Stimulated activated CD8-positive, alpha-beta memory T cell treated with anti-CD3 and anti-CD28 coated beads, Interleukin-7, amount 100 ng/mL, for 24 hours (primary cell): ENCODE measurements at regions not wholly inside any gene's neighbourhood (a gene's known extent, or its start where the extent isn't known, plus 50 kb on each side); places are given as distances from the start of the nearest gene placed in this dataset.
"Not testable (repeated sequence)": the region's sequence is repeated elsewhere in the genome, so short reads cannot be mapped to it uniquely, and the experiment has no call there.

Experiments
- DNase-seq: peaks from one replicate; pipeline ENCODE4 v3.0.0-alpha.2; 2020; ENCODE audit warnings: low read depth

GRCh38 chr22:47371263-47372090, 609.0 kb downstream of the TBC1D22A start:
- no peak for DNase-seq

DNA sequence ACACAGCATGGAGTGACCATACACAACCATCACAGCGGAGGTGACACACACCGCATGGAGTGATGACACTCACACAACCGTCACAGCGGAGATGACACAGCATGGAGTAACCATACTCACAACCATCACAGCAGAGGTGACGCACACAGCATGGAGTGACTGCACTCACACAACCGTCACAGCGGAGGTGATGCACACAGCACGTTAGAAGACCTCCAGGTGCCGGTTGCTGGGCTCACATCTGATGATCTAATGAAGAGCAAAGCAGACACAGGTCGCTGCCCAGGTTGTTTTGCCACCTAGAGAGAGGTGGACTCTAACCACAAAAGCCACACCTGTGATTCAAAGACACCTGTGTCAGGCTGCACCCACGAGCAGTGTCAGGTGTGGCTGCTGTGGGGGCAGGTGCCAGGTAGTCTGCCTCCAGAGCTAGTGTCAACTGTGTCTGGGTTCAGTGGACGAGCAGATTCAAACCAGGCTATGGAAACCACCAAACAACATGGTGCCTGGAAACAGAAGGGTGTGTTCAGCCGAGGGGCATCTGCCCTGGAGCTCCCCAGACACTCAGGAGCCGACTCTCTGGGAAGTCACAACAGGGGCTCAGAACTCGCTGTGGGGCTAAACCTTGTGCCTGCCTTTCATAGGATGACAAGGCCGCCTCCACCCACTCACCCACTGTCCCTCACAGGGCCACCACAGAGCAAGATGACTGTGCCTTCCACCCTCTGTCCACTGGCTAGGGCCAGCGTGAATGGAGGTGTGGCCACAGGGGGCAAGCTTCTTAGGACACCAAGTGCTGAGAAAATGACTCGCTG, 608.2 kb downstream of the TBC1D22A start:
- DNase-seq: no peak

DNA sequence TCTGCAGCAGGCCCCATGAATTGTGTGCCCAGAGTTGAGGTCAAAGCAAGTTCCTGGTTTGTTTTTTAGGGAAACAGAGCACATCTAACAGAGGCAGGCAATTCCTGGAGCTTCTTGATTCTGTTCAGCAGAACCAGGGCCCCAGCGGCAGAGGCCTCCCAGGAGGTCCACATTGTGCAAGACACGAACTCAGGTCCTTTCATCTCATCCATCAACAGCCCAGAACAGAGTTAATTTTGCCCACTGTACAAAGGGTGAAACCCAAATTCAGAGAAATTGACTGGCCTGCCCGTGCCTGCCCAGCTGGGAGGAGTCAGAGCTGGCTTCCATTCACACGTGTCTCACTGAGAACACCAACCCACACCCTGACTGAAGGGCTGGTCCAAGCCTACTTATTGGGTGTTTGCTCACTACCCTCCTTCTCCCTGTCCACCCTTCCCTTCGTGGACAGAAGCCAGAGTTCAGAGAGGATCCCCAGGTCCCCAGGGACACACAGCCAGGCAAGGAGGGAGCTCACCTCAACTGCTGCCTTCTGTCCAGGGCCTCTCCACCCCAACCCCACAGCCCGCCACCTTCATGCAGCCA, 607.1 kb downstream of the TBC1D22A start:
- DNase-seq: no peak

- DNase-seq: no peak
Observed at GRCh38 chr22:47369020-47369419, 606.6 kb downstream of the TBC1D22A start.

DNA sequence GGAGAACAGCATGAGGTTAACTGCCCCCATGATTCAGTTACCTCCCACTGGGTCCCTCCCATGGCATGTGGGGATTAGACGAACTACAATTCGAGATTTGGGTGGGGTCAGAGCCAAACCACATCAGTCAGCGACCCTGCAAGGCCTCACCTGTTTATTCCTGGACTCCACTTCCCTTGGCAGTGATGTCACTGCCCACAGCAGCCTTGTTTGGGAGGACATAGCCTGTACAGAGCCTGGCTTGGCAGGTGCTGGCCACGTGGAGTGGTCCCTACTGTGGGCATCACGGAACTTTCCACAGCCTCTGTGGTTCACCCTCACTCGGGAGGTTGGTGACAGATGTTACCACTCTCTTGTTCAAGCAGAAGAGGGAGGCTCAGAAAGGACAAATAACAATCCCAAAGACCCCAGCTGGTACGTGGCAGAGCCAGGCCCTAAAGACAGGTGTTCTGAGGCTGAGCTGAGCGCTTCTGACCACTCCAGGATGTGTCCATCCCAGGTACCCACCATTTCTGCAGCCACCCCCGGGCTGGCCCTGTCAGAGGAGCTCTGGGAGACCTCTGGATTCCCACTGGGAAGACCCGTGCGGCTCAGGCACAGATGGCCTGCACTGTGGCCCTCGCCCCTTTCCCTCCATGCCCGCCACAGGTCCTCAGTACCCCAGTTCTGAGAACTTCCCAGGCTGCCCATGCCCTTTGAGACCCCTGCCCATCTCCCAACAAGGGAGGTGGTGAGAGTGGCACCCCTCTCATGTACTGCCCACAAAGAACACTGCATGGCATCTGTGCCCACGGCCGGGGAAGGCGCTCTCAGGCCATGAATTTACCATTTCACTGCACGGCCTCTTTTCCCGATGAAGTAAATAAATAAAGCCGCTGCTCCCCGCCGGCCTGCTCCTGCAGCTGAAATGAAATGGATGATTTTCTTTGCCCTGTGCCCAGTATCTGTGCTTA, 605.8 kb downstream of the TBC1D22A start:
- DNase-seq: no peak

DNA sequence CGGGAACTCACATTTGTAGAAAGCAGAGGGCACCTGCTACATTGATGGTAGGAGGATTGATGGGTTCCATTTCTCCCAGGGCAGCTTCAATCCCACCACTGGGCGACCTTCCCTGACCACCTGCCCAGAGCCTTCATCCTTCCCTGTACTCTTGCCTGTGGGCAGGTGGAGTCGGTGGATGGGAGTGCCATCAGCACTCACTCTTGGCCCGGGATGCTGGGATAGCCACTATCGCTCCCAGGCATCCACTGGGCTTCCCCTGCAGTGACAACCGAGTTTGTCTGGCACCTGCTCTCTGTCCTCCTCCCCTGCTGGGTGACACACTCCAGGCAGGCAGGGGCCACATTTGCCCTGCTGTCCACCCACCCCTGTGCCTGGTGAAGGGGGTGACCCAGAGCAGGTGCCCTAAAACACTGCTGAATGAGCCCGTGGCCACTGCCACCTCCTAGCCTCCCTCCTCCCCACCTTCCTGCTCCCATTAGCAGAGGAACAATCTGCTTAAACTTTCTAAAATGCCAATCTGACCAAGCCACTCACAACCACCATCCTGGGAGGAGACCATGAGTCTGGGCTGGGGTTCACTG, 604.7 kb downstream of the TBC1D22A start:
- no peak for DNase-seq

GRCh38 chr22:47366026-47366767, 603.7 kb downstream of the TBC1D22A start:
- no peak for DNase-seq

GRCh38 chr22:47361247-47361646, 598.8 kb downstream of the TBC1D22A start:
- DNase-seq: no peak

DNA sequence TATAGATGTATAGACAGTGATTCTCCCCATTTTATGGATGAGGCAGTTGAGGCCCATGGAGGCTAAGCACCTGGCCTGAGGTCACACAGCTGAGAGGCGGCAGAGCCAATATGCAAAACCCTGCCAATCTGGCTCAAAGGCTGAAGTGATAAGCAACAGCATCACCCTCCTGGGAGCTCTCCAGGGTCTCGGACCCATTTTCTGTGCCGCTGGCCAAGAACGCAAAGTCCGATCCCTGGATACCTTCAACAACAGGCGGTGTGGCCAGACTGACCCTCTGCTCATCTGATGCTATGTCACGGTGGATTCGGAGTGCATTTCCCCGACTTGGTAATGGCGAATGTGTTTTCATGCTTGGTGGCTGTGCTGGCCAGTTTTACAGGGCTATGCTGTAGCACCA, 595.0 kb downstream of the TBC1D22A start:
- no peak for DNase-seq

GRCh38 chr22:47357086-47357485, 594.6 kb downstream of the TBC1D22A start:
- DNase-seq: no peak

DNA sequence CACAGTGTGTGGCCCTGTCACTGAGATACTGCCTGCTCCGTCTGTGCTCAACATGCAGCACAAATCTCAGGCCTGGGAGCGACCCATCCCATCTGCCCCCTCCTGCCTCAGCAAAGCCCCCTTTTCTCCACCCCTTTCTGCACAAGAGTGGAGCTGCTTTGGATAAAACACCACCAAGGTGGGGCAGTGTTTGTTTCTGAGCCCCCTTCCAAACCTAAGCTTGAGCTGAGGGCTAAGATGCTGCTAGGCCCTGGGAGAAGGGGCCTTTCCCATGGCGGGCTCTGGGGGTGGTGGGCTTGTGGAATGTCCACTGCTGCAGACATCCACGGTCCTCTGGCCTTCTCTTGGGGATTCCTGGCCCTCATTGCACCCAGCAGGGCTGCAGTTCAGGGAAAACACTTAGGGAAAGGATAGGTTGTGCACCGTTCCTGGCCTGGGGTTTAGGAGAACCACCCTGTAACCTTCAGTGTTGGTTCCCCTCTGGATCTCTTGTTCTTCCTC, 594.1 kb downstream of the TBC1D22A start:
- DNase-seq: no peak

- no peak for DNase-seq
Observed at GRCh38 chr22:47355776-47356510, 593.5 kb downstream of the TBC1D22A start.

- no peak for DNase-seq
Observed at GRCh38 chr22:47355388-47355725, 592.9 kb downstream of the TBC1D22A start.

- no peak for DNase-seq
Observed at GRCh38 chr22:47354668-47355387, 592.4 kb downstream of the TBC1D22A start.

- DNase-seq: no peak
Observed at GRCh38 chr22:47352920-47353700, 590.7 kb downstream of the TBC1D22A start.

GRCh38 chr22:47351836-47352579, 589.6 kb downstream of the TBC1D22A start:
- DNase-seq: no peak

- DNase-seq: not testable (repeated sequence)
Observed at GRCh38 chr22:47346287-47346686, 583.8 kb downstream of the TBC1D22A start.

GRCh38 chr22:47345025-47345424, 582.6 kb downstream of the TBC1D22A start:
- no peak for DNase-seq
